ENCODE measurements at regions not wholly inside any gene's neighbourhood (a gene's known extent, or its start where the extent isn't known, plus 50 kb on each side); places are given as distances from the start of the nearest gene placed in this dataset.

GRCh38 chr19:33883859-33884519, 87.3 kb downstream of the KCTD15 start:
- TF ChIP-seq MAX (IDR thresholded peaks at IDR 0.05) = no peak
- TF ChIP-seq REST (IDR thresholded peaks at IDR 0.05) = no peak
- TF ChIP-seq CTCF (IDR thresholded peaks at IDR 0.05; ENCODE audit: low read depth, low read length, missing input control) = no peak
- TF ChIP-seq YY1 (IDR thresholded peaks at IDR 0.05) = no peak
- no peak for TF ChIP-seq JUND (IDR thresholded peaks at IDR 0.05)
- TF ChIP-seq ATF3 (IDR thresholded peaks at IDR 0.05) = no peak
- TF ChIP-seq SP1 (IDR thresholded peaks at IDR 0.05) = peak; percentile 49
- TF ChIP-seq RAD21 (IDR thresholded peaks at IDR 0.05) = no peak
- no peak for TF ChIP-seq FOXA1 (IDR thresholded peaks at IDR 0.05)

All from liver (tissue), 3 donors.